ENCODE measurements at regions not wholly inside any gene's neighbourhood (a gene's known extent, or its start where the extent isn't known, plus 50 kb on each side); places are given as distances from the start of the nearest gene placed in this dataset.
A peak's percentile ranks its signal among the peaks of the same experiment; 100 is the strongest.

GRCh38 chr11:76278526-76278925 is 72.2 kb upstream of the WNT11 start:
- intact Hi-C loops (cut with DNase I) = no loop called here
- DNase-seq (ENCODE audit: low spot score) (no peak), ATAC-seq (no peak)

- no peak for DNase-seq (ENCODE audit: low spot score)
- no peak for ATAC-seq
- intact Hi-C loops (cut with DNase I) = no loop called here
These were observed 71.2 kb upstream of the WNT11 start for GRCh38 chr11:76277298-76278175.

GRCh38 chr11:76276781-76277155 is 70.5 kb upstream of the WNT11 start:
- ATAC-seq = no peak
- DNase-seq (ENCODE audit: low spot score) = no peak
- intact Hi-C loops (cut with DNase I) = no loop called here

GRCh38 chr11:76276046-76276780 is 69.9 kb upstream of the WNT11 start:
- DNase-seq (ENCODE audit: low spot score) (no peak), ATAC-seq (peak; percentile 53)
- intact Hi-C loops (cut with DNase I) = no loop called here

- intact Hi-C loops (cut with DNase I) = no loop called here
- no peak for DNase-seq (ENCODE audit: low spot score)
- no peak for ATAC-seq
These were observed 69.1 kb upstream of the WNT11 start for GRCh38 chr11:76275446-76275845.

- ATAC-seq = no peak
- intact Hi-C loops (cut with DNase I) = no loop called here
- no peak for DNase-seq (ENCODE audit: low spot score)
These were observed 64.8 kb upstream of the WNT11 start for GRCh38 chr11:76271068-76271467.

GRCh38 chr11:76270389-76270788 is 64.1 kb upstream of the WNT11 start:
- ATAC-seq (peak; percentile 89), DNase-seq (ENCODE audit: low spot score) (no peak)
- intact Hi-C loops (cut with DNase I) = no loop called here

GRCh38 chr11:76269661-76270261 is 63.5 kb upstream of the WNT11 start:
- ATAC-seq = peak; percentile 67
- intact Hi-C loops (cut with DNase I) = no loop called here
- DNase-seq (ENCODE audit: low spot score) = peak; percentile 72

GRCh38 chr11:76269247-76269646 is 62.9 kb upstream of the WNT11 start:
- intact Hi-C loops (cut with DNase I) = no loop called here
- ATAC-seq = peak; percentile 76
- peak; percentile 69 for DNase-seq (ENCODE audit: low spot score)

GRCh38 chr11:76268498-76268897 is 62.2 kb upstream of the WNT11 start:
- ATAC-seq (no peak), DNase-seq (ENCODE audit: low spot score) (no peak)
- intact Hi-C loops (cut with DNase I) = no loop called here

- intact Hi-C loops (cut with DNase I) = no loop called here
- ATAC-seq (no peak), DNase-seq (ENCODE audit: low spot score) (no peak)
These were observed 61.3 kb upstream of the WNT11 start for GRCh38 chr11:76267556-76267955.

- intact Hi-C loops (cut with DNase I) = no loop called here
- DNase-seq (ENCODE audit: low spot score) = no peak
These were observed 60.2 kb upstream of the WNT11 start for GRCh38 chr11:76266286-76267100.

GRCh38 chr11:76265771-76266241 is 59.5 kb upstream of the WNT11 start:
- ATAC-seq (peak; percentile 32), DNase-seq (ENCODE audit: low spot score) (no peak)
- intact Hi-C loops (cut with DNase I) = no loop called here

More at GRCh38 chr11:76266286-76267100, 60.2 kb upstream of the WNT11 start:
- peak; percentile 41 for ATAC-seq

- no peak for DNase-seq (ENCODE audit: low spot score)
- intact Hi-C loops (cut with DNase I) = no loop called here
These were observed 57.4 kb upstream of the WNT11 start for GRCh38 chr11:76263657-76264056.

GRCh38 chr11:76263166-76263565 is 56.9 kb upstream of the WNT11 start:
- intact Hi-C loops (cut with DNase I) = no loop called here
- ATAC-seq = no peak

More at GRCh38 chr11:76263657-76264056, 57.4 kb upstream of the WNT11 start:
- ATAC-seq = no peak

GRCh38 chr11:76260296-76260925 is 54.1 kb upstream of the WNT11 start:
- intact Hi-C loops (cut with DNase I) = no loop called here
- DNase-seq (ENCODE audit: low spot score) (no peak), ATAC-seq (no peak)

More at GRCh38 chr11:76263166-76263565, 56.9 kb upstream of the WNT11 start:
- no peak for DNase-seq (ENCODE audit: low spot score)

GRCh38 chr11:76259299-76259908 is 53.1 kb upstream of the WNT11 start:
- intact Hi-C loops (cut with DNase I) = no loop called here
- ATAC-seq (no peak), DNase-seq (ENCODE audit: low spot score) (no peak)

GRCh38 chr11:76257074-76257719 is 50.9 kb upstream of the WNT11 start:
- intact Hi-C loops (cut with DNase I) = no loop called here
- no peak for ATAC-seq
- DNase-seq (ENCODE audit: low spot score) = no peak

All from sciatic nerve (tissue), 2 donors.